ENCODE measurements at regions not wholly inside any gene's neighbourhood (a gene's known extent, or its start where the extent isn't known, plus 50 kb on each side); places are given as distances from the start of the nearest gene placed in this dataset.

DNA sequence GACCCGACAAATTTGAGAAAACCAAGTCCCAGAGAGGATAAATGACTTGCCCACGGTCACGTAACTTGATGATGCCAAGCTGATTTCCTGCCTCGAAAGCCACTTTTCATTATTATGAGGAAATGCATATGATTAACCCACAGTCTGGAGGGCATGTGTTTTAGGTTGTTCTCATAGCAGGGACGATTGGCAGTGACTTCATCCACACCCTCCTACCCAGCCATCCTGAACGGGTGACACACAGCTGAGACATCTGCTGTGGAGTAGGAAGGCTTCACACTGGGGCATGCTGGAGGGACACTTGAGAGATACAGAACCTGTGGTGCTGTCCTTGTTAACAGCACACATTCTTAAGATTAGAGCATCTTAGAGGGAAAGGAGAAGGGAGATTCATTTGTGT, 65.4 kb upstream of the WDFY2 start:
- TF ChIP-seq CEBPB (IDR thresholded peaks at IDR 0.05), result no peak
- TF ChIP-seq EP300 (IDR thresholded peaks at IDR 0.05; ENCODE audit: borderline replicate concordance), result no peak
- TF ChIP-seq ZBTB7A (IDR thresholded peaks at IDR 0.05; ENCODE audit: low read depth), result no peak
- no peak for TF ChIP-seq RAD21 (IDR thresholded peaks at IDR 0.05; ENCODE audit: low read depth)
- TF ChIP-seq, protein P1, sequence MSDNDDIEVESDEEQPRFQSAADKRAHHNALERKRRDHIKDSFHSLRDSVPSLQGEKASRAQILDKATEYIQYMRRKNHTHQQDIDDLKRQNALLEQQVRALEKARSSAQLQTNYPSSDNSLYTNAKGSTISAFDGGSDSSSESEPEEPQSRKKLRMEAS (IDR thresholded peaks at IDR 0.05), result no peak
- no peak for TF ChIP-seq YY1 (IDR thresholded peaks at IDR 0.05; ENCODE audit: low read depth)
- no peak for TF ChIP-seq TAF1 (IDR thresholded peaks at IDR 0.05; ENCODE audit: low read depth)
